GM10266 (cell line): ENCODE measurements at regions not wholly inside any gene's neighbourhood (a gene's known extent, or its start where the extent isn't known, plus 50 kb on each side); places are given as distances from the start of the nearest gene placed in this dataset.

Experiments
- DNase-seq: peaks from one replicate; pipeline ENCODE4 v3.0.0; 2012; ENCODE audit errors: extremely low spot score
- TF ChIP-seq, protein P1 (sequence below): IDR thresholded peaks from 2 replicates; pipeline ENCODE4 v1.5.1; 2012; ENCODE audit warnings: mild to moderate bottlenecking, low read depth; ENCODE audit not compliant: control insufficient read depth, insufficient read depth; ENCODE audit errors: missing control alignments

DNA sequence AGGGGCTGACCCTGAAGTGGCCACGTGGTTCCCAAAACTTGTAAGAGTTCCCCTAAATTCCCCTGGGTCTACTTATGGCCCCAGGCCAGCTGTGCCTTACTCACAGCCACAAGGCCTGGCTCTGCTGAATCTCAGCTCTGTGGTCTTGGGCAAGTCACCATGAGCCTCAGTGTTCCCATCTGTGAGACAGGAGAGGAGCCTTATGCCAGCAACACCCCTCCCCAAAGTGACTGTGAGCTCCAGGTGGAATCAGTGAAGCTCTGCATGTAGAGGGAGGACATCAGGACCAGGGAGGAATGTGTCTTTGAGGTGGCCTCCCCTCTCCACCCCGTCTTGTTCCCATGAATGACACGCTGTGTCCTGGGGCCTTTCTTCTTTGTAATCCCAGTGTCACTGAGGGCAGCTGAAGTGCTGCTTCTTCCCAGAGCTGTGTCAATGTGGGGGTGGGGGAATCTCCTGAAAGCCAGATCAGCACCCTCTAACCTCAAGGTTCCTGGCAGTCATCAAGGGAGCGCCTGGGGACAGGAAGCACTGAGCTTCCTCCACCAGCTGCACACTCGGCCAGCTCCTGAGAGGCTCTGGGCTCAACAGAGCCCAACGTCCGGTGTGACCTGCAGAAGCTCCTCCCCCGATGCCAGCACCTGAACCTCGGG, 258.9 kb downstream of the UACA start:
- TF ChIP-seq, protein P1, sequence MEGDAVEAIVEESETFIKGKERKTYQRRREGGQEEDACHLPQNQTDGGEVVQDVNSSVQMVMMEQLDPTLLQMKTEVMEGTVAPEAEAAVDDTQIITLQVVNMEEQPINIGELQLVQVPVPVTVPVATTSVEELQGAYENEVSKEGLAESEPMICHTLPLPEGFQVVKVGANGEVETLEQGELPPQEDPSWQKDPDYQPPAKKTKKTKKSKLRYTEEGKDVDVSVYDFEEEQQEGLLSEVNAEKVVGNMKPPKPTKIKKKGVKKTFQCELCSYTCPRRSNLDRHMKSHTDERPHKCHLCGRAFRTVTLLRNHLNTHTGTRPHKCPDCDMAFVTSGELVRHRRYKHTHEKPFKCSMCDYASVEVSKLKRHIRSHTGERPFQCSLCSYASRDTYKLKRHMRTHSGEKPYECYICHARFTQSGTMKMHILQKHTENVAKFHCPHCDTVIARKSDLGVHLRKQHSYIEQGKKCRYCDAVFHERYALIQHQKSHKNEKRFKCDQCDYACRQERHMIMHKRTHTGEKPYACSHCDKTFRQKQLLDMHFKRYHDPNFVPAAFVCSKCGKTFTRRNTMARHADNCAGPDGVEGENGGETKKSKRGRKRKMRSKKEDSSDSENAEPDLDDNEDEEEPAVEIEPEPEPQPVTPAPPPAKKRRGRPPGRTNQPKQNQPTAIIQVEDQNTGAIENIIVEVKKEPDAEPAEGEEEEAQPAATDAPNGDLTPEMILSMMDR: no peak
- peak; percentile 61 for DNase-seq

DNA sequence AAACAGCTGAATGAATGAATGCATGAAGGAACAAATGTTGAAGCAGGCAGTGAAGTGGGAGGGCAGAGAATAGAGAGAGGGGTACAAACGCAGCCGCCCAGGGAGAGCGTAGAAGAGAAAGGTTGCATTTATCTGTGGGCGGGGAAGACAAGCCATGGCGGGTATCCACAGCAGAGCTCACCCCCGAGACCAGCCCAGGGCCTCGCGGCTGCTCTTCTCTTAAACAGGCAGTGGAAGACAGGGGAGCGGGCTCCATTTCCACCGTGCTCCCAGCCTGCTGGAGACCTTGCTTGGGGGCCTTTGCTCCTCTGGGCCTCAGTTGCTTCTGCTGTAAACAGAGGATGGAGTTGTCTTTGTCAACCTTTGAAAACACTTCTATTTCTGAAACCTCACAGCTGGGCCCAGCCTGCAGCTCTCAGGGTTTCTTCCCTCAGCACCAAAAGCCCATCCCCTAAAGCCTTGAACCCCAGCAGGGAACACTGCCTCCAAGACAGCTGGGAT, 259.5 kb downstream of the UACA start:
- TF ChIP-seq, protein P1: no peak
- no peak for DNase-seq

DNA sequence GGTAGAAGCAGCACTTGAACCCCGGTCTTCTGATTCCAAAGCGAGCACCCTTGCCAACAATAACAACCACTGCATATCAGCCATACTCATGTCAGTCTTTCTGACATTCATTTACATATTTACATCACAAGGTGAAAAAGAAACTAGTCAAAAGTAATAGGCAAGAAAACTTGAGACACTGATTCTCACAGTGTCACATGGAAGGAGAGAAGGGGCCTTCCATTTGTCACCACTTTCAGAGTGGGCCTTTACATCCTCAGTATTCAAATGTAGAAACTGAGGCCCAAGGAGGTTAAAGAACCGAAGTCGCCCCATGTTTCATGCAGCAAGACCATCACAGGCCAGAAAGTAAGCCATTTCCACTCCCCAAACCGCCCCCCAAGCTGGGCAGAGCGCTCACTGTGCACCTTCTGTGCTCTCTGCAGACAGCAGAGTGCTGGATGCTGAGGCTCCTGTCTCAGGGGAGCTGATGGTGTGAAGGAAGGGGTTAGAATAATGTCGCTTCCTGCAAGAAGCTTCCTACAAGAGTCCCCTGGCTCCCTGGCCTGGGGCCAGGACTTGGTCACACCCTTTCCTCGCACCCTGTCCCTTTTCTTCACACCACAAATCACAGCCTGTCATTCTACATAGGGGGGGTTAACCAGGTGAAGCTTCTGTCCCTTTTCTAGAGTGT, 260.1 kb downstream of the UACA start:
- DNase-seq: no peak
- TF ChIP-seq, protein P1: no peak

DNA sequence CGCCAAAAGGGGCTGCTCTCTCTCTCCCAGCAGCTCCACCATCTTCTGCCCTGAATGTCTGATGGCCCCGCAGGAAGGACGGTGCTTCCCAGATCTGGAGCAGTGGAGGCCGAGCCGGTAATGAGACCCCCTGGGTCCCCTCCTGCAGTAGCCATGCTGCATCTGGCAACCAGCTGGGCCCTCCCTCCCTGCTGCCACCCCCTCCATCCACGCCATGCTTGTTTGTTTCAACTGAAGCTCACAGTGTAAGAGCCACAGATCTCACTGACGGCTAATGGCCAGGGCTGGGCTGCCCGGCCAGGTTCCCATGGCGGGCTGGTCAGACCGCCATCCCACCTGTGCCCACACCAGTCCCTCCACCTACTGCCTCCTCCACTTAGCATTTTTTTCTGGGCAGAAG, 260.8 kb downstream of the UACA start:
- TF ChIP-seq, protein P1: no peak
- no peak for DNase-seq

DNA sequence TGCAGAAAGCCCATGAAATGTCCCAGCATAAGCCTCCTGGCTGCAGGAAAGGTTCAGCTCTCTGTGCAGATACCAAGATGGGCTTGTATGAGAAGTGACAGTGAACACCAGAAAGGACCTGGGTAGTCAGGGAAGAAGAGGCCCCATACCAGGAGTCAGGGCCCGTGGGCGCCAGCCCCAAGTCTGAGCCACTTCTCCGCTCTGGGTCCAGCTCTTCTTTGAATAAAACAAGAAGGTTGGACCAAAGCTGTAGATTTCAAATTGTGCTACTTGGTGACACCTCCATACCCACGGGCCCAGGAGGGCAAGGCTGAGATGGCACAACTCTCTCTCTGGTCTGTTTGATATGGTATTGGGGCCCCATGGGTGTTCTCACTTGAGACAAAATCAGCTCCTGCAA, 261.5 kb downstream of the UACA start:
- TF ChIP-seq, protein P1: no peak
- no peak for DNase-seq

DNA sequence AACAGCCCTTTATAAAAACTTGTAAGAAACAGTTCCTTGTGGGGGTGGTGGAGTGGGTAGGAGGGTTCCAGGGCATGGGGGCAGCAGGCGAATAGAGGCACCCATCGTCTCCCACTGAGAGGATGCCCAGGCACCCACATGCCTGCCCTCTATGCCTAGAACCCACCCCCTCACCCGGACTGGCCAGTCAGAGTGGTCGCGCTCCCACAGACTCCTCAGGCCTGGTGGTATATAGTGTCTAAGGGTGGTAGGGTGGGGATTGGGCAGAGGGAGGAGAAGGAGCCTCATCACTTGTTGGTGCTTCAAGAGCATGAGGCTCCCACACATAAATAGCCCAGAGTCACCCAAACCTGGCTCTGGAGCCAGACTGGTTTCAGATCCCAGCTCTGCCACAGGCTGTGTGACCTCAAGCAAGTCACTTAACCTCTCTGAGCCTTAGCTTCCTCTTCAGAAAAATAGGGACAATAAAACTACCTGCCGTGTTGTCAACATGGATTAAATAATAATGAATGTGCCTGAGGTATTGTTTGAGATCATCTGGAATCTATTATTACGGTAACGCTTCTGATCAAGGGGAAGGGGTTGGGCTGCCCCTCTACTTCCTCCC, 262.1 kb downstream of the UACA start:
- DNase-seq: no peak
- TF ChIP-seq, protein P1: no peak

GRCh38 chr15:70499791-70500190, 263.6 kb downstream of the UACA start:
- DNase-seq: no peak
- TF ChIP-seq, protein P1: no peak
